ENCODE measurements at regions not wholly inside any gene's neighbourhood (a gene's known extent, or its start where the extent isn't known, plus 50 kb on each side); places are given as distances from the start of the nearest gene placed in this dataset.

- Histone ChIP-seq H3K79me2 (ENCODE audit: low read length) (no peaks in the 10 kb centered on the region), H3K4me2 (ENCODE audit: low read length) (no peak overlapping the region), H3K36me3 (ENCODE audit: low read depth, low read length) (no peaks in the 10 kb centered on the region), H2AFZ (ENCODE audit: low read length) (no peak overlapping the region), H3K4me3 (ENCODE audit: low read length) (no peak overlapping the region), H3K27ac (ENCODE audit: low read length) (no peak overlapping the region), H3K9me2 (replicated peaks; ENCODE audit: low read length) (no peaks in the 10 kb centered on the region), H3K9ac (ENCODE audit: low read length) (no peak overlapping the region), H3K4me1 (ENCODE audit: insufficient read depth, low read length) (no peaks in the 10 kb centered on the region), H3K27me3 (ENCODE audit: low read length) (no peaks in the 10 kb centered on the region), H4K20me1 (ENCODE audit: low read length) (no peaks in the 10 kb centered on the region), H3K9me3 (ENCODE audit: low read length) (no peaks in the 10 kb centered on the region), H3F3A (ENCODE audit: low read length, unreplicated experiment) (no peaks in the 10 kb centered on the region)
- ATAC-seq (no peak), DNase-seq (no peak)
- ChIA-PET POLR2A (ENCODE audit: unreplicated experiment) (no interaction called here), CTCF (no interaction called here)
- no peak for TF ChIP-seq EZH2phosphoT487 (IDR thresholded peaks at IDR 0.05; ENCODE audit: borderline replicate concordance, low read length)
- no peak for TF ChIP-seq CTCF (conservative IDR thresholded peaks at IDR 0.05; ENCODE audit: low read depth, low read length)
- TF ChIP-seq EZH2 (IDR thresholded peaks at IDR 0.05; ENCODE audit: low read length, unreplicated experiment), result no peak
- intact Hi-C loops (cut with micrococcal nuclease), result no loop called here
- no TSS peak for BruUV-seq (replicated peaks)
Measured at GRCh38 chr12:33555128-33555527, 115.5 kb upstream of the SYT10 start.

- TF ChIP-seq CTCF (conservative IDR thresholded peaks at IDR 0.05; ENCODE audit: low read depth, low read length) (no peak), EZH2 (IDR thresholded peaks at IDR 0.05; ENCODE audit: low read length, unreplicated experiment) (no peak), EZH2phosphoT487 (IDR thresholded peaks at IDR 0.05; ENCODE audit: borderline replicate concordance, low read length) (no peak)
- Histone ChIP-seq H3K4me3 (ENCODE audit: low read length) (no peak overlapping the region), H3K9ac (ENCODE audit: low read length) (no peak overlapping the region), H3K9me2 (replicated peaks; ENCODE audit: low read length) (no peaks in the 10 kb centered on the region), H3F3A (ENCODE audit: low read length, unreplicated experiment) (no peaks in the 10 kb centered on the region), H3K36me3 (ENCODE audit: low read depth, low read length) (no peaks in the 10 kb centered on the region), H3K9me3 (ENCODE audit: low read length) (no peaks in the 10 kb centered on the region), H4K20me1 (ENCODE audit: low read length) (no peaks in the 10 kb centered on the region), H3K79me2 (ENCODE audit: low read length) (no peaks in the 10 kb centered on the region), H3K27ac (ENCODE audit: low read length) (no peak overlapping the region), H3K27me3 (ENCODE audit: low read length) (no peaks in the 10 kb centered on the region), H2AFZ (ENCODE audit: low read length) (peak overlapping the region; percentile 24), H3K4me2 (ENCODE audit: low read length) (no peak overlapping the region), H3K4me1 (ENCODE audit: insufficient read depth, low read length) (0 out of 2 replicates have a peak, but pooled peaks cover 9% of the 10 kb centered on the region)
- peak; percentile 47 for DNase-seq
- intact Hi-C loops (cut with micrococcal nuclease), result no loop called here
- ChIA-PET POLR2A (ENCODE audit: unreplicated experiment) (interaction anchor here (0.6 kb wide), 1 partner anchor 49 kb away, joined by 3 read pairs; no protein-coding TSS in a partner anchor), CTCF (no interaction called here)
- ATAC-seq, result no peak
- BruUV-seq (replicated peaks), result no TSS peak
Measured at GRCh38 chr12:33560653-33561208, 121.1 kb upstream of the SYT10 start.

- Histone ChIP-seq H3K79me2 (ENCODE audit: low read length) (no peaks in the 10 kb centered on the region), H3F3A (ENCODE audit: low read length, unreplicated experiment) (no peaks in the 10 kb centered on the region), H3K27me3 (ENCODE audit: low read length) (no peaks in the 10 kb centered on the region), H3K9ac (ENCODE audit: low read length) (no peak overlapping the region), H3K36me3 (ENCODE audit: low read depth, low read length) (no peaks in the 10 kb centered on the region), H3K27ac (ENCODE audit: low read length) (no peak overlapping the region), H3K9me2 (replicated peaks; ENCODE audit: low read length) (no peaks in the 10 kb centered on the region), H3K4me2 (ENCODE audit: low read length) (no peak overlapping the region), H4K20me1 (ENCODE audit: low read length) (no peaks in the 10 kb centered on the region), H3K4me3 (ENCODE audit: low read length) (no peak overlapping the region), H3K4me1 (ENCODE audit: insufficient read depth, low read length) (0 out of 2 replicates have a peak, but pooled peaks cover 9% of the 10 kb centered on the region), H3K9me3 (ENCODE audit: low read length) (no peaks in the 10 kb centered on the region), H2AFZ (ENCODE audit: low read length) (no peak overlapping the region)
- DNase-seq (no peak), ATAC-seq (no peak)
- BruUV-seq (replicated peaks), result no TSS peak
- TF ChIP-seq EZH2 (IDR thresholded peaks at IDR 0.05; ENCODE audit: low read length, unreplicated experiment) (no peak), EZH2phosphoT487 (IDR thresholded peaks at IDR 0.05; ENCODE audit: borderline replicate concordance, low read length) (no peak), CTCF (conservative IDR thresholded peaks at IDR 0.05; ENCODE audit: low read depth, low read length) (no peak)
- intact Hi-C loops (cut with micrococcal nuclease), result no loop called here
- CTCF ChIA-PET, result no interaction called here
- POLR2A ChIA-PET (ENCODE audit: unreplicated experiment), result no interaction called here
Measured at GRCh38 chr12:33562401-33562800, 122.8 kb upstream of the SYT10 start.

All from PC-3 (cell line).